GM04503 (cell line): ENCODE measurements at regions not wholly inside any gene's neighbourhood (a gene's known extent, or its start where the extent isn't known, plus 50 kb on each side); places are given as distances from the start of the nearest gene placed in this dataset.

Source experiments
- DNase-seq: peaks from one replicate; pipeline ENCODE4 v3.0.0-alpha.2; 2012; ENCODE audit warnings: low read depth

- DNase-seq: no peak
Measured at GRCh38 chr6:100179576-100179975, 185.6 kb upstream of the MCHR2 start.

- DNase-seq: no peak
Measured at GRCh38 chr6:100177956-100178355, 183.9 kb upstream of the MCHR2 start.

- no peak for DNase-seq
Measured at GRCh38 chr6:100176951-100177710, 183.1 kb upstream of the MCHR2 start.

- no peak for DNase-seq
Measured at GRCh38 chr6:100176311-100176950, 182.4 kb upstream of the MCHR2 start.

GRCh38 chr6:100175814-100176310 is 181.8 kb upstream of the MCHR2 start:
- DNase-seq: peak; percentile 95

GRCh38 chr6:100173211-100173610 is 179.2 kb upstream of the MCHR2 start:
- DNase-seq: no peak

- DNase-seq: no peak
Measured at GRCh38 chr6:100172322-100172713, 178.3 kb upstream of the MCHR2 start.

- no peak for DNase-seq
Measured at GRCh38 chr6:100171533-100172321, 177.7 kb upstream of the MCHR2 start.

- DNase-seq: no peak
Measured at GRCh38 chr6:100168148-100168547, 174.1 kb upstream of the MCHR2 start.

- no peak for DNase-seq
Measured at GRCh38 chr6:100167585-100167984, 173.6 kb upstream of the MCHR2 start.

GRCh38 chr6:100166956-100167355 is 172.9 kb upstream of the MCHR2 start:
- DNase-seq: peak; percentile 47

- no peak for DNase-seq
Measured at GRCh38 chr6:100165442-100165841, 171.4 kb upstream of the MCHR2 start.

- no peak for DNase-seq
Measured at GRCh38 chr6:100163035-100163434, 169.0 kb upstream of the MCHR2 start.

GRCh38 chr6:100161782-100162365 is 167.9 kb upstream of the MCHR2 start:
- DNase-seq: no peak

GRCh38 chr6:100160930-100161329 is 166.9 kb upstream of the MCHR2 start:
- no peak for DNase-seq

GRCh38 chr6:100155141-100155540 is 161.1 kb upstream of the MCHR2 start:
- DNase-seq: no peak

- no peak for DNase-seq
Measured at GRCh38 chr6:100153636-100154275, 159.7 kb upstream of the MCHR2 start.

- no peak for DNase-seq
Measured at GRCh38 chr6:100152201-100152600, 158.2 kb upstream of the MCHR2 start.

- DNase-seq: no peak
Measured at GRCh38 chr6:100144991-100145390, 151.0 kb upstream of the MCHR2 start.

GRCh38 chr6:100138346-100139022 is 144.5 kb upstream of the MCHR2 start:
- no peak for DNase-seq

GRCh38 chr6:100137759-100138158 is 143.7 kb upstream of the MCHR2 start:
- DNase-seq: no peak
